NCI-H748 (cell line): ENCODE measurements at regions not wholly inside any gene's neighbourhood (a gene's known extent, or its start where the extent isn't known, plus 50 kb on each side); places are given as distances from the start of the nearest gene placed in this dataset.

Source experiments
- DNase-seq: peaks from one replicate; lab custom pipeline; 2025; ENCODE audit not compliant: unreplicated experiment; lab: John Stamatoyannopoulos, UW

DNA sequence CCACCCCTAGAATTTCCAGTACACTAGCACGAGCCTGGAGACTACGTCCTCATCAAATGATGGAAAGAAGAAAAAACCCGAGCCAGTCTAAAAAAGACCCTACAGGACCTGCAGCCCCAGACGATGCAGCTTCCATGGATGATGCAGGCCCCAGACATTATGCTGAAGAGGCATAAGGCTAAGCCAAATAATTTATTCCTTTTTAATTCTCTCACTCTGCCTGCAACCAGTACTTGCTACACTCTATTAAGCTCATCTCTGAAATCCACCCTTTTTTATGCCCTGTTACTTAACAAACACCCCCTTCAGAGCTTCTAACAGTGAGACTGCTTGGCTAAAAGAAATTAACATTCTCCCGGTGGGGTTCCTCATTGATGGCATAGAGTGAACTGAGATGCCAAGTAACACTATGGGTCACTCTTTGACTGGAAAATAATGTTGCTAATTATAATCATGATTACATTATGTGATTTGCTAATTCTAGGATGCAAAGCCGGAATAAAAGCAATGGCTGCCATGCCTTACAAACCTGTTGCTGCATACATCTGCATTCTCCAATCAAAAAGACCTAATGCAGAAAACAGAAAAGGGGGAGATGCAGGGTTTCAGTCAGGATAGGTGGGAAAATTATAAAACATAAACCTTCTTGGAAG lies 1462.4 kb downstream of the UQCRFS1 start:
- no peak for DNase-seq

DNA sequence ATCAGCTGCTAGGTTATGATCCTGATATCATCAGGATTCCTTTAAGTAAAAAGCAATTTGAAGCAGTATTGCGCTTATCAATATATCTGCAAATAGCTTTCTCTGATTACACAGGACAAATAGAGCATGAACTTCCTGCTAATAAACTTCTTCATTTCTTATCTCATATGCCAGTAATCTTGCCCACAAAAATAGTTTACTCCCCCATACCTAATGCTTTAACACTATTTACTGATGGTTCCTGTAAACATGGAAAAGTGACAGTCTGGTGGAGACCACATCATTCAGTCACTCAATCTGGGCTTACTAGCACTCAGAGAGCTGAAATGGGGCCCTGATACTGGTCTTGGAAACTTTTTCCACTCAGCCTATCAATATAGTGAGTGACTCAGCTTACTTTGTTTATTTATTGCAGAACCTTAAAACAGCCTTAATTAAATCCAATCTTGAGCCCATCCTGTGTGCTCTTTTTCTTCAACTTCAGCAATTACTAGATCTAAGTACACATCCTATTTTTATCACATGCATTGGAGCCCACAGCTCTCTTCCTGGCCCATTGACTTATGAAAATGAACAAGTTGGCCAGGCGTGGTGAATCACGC lies 1464.3 kb downstream of the UQCRFS1 start:
- DNase-seq = no peak

DNA sequence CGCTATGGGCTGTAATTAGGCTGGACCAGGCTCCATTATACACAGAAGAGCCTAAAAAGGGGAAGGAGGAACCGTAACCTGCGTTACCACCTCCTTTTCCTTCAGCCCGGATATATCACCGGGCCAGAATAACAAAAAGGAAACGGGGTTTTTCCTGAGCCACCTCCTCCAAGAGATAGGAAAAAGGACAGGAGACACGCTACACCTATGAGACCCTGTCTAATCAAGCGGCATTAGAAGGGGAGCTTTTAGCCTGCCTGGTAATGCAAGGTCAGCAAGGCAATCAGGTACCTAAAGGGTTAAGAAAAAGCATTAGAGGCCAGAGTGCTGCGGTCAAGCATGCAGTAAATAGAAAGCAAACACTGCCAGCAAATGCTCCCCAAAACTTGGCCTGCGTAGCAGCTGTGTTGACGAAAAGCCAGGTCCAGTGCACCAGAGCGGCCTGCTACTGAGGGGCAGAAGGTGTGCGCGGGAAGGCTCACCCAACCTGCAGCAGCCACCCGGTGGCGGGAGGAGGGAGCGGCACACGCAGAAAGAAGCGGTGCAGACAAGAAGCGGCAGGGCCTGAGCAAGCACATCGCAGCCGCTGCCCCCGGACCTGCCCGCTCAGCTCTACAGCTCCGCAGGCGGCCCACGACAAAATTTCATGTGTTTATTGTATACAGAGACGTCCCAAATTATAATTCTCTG lies 1466.1 kb downstream of the UQCRFS1 start:
- peak; percentile 27 for DNase-seq

DNA sequence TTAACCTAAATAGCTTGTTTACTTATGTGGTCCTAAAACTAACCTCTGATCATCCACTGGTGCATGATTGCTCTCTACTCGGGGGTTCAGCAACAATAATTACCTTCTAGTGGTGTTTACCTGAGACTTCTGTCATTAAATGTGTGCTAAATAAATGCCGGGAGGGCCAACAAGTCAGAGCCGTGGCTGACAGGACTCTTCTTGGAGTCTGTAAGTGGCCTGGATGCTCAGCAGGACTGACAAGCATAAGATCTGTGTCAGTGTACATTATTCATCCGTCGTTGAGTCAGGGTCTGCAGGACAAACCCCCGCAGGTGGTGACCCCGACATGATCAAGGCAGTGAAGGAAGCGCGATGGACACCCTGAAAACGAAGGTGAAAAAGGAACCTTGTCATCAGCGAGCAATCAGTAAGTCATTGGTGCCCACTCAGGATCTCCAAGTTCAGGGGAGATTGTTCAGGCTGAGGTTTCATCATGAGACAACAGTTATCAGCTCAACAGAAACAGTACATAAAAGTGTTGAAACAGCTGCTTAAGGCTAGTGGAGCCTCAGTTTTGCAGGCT lies 1466.9 kb downstream of the UQCRFS1 start:
- no peak for DNase-seq

DNA sequence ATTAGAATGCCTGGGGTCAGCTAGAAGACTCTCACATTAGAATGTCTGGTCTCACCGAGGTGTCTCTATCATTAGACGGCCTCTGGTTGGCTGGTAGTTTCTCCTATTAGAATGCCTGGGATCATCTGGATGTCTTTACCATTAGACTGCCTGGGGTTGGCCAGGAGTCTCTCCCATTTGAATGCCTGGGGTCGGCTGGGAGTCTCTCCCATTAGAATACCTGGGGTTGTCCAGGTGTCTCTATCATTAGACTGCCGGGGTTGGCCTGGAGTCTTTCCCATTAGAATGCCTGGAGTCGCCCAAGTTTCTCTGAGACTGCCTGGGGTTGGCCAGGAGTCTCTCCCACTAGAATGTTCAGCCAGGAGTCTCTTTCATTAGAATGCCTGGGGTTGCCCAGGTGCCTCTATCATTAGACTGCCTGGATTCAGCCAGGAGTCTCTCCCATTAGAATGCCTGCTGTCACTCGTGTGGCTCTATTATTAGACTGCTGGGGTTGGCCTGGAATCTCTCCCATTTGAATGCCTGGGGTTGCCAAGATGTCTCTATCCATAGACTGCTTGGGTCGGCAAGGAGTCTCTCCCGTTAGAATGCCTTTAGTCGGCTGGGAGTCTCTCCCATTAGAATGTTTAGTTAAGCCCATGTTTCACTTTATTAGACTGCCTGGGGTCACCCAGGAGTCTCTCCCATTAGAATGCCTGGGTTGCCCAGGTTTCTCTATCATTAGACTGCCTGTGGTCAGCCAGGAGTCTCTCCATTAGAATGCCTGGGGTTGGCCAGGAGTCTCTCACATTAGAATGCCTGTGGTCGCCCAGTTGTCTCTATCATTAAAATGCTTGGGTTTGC lies 1467.8 kb downstream of the UQCRFS1 start:
- no peak for DNase-seq

DNA sequence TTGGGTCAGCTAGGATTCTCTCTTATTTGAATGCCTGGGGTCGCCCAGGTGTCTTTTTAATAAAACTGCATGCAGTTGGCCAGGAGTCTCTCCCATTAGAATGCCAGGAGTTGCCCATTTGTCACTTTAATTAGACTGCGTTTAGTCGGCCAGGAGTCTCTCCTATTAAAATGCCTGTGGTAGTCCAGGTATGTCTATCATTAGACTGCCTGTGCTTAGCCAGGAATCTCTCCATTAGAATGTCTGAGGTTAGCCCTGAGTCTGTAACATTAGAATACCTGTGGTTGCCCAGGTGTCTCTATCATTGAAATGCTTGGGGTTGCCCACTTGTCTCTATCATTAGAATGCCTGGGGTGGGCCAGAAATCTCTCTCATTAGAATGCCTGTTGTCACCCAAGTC lies 1470.9 kb downstream of the UQCRFS1 start:
- no peak for DNase-seq

DNA sequence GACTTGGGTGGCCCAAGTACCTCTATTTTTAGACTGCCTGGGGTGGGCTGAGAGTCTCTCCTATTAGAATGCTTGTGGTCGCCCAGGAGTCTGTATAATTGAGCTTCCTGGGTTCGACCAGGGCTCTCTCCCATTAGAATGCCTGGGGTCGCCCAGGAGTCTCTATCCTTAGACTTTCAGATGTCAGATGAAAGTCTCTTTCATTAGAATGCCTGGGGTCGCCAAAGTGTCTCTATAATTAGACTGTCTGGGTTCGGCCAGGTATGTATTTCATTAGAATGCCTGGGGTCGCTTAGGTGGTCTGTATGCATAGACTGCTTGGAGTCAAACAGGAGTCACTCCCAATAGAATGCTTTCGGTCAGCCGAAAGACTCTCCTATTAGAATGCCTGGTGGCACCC lies 1471.7 kb downstream of the UQCRFS1 start:
- no peak for DNase-seq

DNA sequence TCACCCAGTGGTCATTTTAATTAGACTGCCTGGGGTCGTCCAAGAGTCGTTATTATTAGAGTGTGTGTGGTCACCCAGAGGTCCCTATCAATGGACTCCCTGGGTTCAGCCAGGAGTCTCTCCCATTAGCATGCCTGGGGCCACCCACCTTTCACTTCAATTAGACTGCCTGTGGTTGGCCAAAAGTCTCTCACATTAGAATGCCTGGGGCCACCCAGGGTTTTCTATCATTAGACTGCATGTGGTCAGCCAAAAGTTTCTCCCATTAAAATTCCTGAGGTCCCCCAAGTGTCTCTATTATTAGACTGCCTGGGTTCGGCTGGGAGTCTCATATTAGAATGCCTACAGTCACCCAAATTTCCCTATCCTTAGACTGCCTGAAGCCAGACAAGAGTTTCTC lies 1472.6 kb downstream of the UQCRFS1 start:
- no peak for DNase-seq

DNA sequence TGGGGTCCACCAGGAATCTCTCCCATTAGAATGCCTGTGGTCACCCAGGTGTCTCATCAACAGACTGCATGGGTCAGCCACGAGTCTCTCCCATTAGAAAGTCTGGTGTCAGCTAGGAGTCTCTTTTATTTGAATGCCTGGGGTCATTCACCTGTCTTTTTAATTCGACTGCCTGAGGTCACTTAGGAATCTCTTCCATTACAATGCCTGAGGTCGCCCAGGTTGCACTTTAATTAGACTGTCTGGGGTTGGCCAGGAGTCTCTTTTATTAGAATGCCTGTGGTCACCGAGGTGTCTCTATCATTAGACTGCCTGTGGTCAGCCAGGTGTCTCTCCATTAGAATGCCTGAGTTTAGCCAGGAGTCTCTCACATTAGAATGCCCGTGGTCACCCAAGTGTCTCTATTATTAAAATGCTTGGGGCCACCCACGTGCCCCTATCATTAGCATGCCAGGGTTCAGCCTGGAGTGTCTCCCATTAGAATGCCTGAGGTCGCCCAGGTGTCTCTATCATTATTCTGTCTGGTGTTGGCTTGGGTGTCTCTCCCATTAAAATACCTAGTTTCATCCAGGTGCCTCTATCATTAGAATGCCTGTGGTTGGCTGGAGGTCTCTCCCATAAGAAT lies 1474.3 kb downstream of the UQCRFS1 start:
- no peak for DNase-seq

DNA sequence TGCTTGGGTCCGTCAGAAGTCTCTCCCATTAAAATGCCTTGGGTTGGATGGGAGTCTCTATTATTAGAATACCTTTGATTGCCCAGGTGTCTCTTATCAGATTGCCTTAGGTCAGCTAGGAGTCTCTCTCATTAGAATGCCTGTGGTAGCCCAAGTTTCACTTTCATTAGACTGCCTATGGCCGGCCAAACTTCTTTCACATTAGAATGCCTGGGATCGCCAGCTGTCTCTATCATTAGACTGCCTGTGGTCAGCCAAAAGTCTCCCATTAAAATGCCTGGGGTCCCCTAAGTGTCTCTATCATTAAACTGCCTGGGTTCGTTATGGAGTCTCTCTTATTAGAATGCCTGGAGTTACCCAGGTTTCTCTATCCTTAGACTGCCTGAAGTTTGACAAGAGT lies 1476.7 kb downstream of the UQCRFS1 start:
- DNase-seq = no peak

DNA sequence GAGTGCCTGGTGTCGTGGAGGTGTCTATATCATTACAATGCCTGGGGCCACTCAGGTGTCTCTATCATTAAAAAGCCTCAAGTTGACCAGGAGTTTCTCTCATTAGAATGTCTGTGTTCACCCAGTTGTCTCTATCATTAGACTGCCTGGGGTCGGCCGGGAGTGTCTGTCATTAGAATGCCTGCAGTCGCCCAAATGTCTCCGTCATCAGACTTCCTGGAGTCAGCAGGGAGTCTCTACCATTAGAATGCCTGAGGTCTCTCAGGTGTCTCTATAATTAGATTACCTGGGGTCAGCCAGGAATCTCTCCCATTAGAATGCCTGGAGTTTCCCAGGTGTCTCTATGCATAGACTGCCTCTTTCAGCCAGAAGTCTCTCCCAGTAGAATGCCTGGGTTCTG lies 1477.6 kb downstream of the UQCRFS1 start:
- no peak for DNase-seq

DNA sequence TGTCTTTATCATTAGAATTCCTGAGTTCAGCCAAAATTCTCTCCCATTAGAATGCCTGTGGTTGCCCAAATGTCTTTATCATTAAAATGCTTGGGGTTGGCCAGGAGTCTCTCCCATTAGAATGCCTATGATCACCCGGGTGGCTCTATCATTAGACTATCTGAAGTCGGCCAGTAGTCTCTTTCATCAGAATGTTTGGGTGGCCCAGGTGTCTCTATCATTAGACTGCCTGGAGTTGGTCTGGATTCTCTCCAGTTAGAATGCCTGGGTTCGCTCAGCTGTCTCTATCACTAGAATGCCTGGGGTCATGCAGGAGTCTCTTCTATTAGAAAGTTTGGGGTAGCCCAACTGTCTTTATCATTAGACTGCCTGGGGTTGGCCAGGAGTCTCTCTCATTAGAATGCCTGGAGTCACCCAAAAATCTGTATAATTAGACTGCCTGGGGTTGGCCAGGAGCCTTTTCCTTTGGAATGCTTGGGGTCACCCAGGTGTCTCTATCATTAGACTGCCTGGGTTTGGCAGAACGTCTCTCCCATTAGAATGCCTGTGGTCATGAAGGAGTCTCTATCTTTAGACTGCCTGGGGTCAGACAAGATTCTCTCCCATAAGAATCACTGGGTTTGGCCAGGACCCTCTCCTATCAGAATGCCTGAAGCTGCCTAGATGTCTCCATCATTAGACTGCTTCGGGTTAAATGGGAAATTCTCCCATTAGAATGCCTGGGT lies 1478.3 kb downstream of the UQCRFS1 start:
- no peak for DNase-seq

DNA sequence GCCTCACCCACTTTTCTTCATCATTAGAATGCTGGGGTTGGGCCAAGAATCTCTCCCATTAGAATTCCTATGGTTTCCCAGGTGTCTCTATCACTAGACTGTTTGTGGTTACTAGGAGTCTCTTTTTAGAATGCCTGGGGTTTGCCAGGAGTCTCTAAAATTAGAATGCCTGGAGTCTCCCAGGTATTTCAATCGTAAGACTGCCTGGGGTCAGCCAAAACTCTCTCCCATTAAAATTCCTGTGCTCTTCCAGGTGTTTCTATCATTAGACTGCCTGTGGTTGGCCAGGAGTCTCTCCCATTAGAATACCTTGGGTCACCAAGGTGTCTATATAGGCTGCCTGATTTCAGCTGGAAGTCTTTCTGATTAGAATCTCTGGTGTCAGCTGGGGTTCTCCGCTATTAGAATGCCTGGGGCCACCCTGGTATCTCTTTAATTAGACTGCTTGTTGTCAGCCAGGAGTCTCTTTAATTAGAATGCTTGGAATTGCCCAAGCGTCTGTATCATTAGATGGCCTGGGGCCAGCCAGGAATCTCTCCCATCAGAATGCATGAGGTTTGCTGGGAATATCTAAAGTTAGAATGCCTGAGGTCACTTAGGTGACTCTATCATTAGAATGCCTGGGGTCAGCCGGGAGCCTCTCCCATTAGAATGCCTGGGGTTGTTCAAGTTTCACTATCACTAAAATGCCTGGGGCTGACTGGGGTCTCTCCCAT lies 1479.2 kb downstream of the UQCRFS1 start:
- no peak for DNase-seq

DNA sequence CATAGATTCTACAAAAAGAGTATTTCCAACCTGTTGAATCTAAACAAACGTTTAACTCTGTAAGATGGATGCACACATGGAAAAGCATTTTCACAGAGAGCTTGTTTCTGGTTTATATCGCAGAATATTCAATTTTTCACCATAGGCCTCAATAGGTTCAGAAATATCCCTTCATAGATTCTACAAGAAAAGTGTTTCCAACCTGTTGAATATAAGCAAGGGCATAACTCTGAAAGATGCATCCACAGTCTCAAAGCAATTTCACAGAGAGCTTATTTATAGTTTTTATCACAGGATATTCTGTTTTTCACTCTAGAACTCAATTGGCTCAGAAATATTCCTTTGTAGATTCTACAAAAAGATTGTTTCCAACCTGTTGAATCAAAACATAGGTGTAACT lies 1483.6 kb downstream of the UQCRFS1 start:
- DNase-seq = no peak

DNA sequence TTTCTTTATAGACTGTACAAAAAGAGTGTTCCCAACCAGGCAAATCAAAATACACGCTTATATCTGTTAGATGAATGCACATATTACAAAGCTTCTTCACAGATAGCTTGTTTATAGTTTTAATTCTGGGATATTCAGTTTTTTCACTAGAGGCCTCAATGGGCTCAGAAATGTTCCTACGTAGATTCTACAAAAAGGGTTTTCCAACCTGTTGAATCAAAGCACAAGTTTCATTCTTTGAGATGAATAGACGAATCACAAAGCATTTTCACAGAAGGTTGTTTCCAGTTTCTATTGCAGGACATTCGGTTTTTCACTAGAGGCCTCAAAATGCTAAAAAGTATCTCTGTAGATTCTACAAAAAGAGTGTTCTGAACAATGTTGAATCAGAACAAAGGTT lies 1490.3 kb downstream of the UQCRFS1 start:
- DNase-seq = no peak

DNA sequence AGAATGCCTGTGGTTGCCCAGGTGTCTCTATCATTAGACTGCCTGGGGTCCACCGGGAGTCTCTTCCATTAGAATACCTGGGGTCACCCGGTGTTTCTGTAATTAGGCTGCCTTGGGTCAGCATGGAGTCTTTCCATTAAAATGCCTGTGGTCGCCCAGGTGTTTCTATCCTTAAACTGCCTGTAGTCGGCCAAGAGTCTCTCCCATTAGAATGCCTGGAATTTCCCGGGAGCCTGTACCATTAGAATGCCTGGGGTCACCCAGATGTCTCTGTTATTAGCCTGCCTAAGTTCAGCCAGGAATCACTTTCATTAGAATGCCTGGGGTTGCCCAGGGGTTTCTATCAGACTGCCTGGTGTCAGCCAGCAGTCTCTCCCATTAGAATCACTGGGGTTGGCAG lies 1492.8 kb downstream of the UQCRFS1 start:
- no peak for DNase-seq

DNA sequence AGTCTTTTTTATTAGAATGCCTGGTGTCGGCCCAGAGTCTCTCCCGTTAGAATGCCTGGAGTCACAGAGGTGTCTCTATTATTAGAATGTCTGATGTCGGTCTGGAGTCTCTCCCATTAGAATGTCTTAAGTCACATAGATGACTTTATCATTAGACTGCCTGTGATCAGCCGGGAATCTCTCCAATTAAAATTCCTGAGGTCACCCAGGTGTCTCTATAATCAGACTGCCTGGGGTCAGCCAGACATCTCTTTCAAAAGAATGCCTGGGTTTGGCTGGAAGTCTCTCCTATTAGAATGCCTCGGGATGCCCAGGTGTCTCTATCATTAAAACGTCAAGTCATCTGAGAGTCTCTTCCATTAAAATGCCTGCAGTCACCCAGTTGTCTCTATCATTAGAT lies 1493.9 kb downstream of the UQCRFS1 start:
- DNase-seq = no peak

DNA sequence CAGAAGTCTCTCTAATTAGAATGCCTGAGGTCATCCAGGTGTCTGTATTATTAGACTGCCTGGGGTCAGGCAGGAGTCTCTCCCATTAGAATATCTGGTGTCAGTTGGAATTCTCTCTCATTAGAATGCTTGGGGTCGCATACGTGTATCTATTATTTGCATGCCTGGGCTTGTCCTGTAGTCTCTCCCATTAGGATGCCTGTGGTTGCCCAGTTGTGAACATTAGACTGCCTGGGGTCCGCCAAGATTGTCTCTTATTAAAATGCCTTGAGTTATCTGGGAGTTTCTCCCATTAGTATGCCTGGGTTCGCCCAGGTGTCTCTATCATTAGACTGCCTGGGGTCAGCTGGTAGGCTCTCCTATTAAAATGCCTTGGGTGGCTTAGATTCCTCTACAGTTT lies 1494.7 kb downstream of the UQCRFS1 start:
- no peak for DNase-seq

DNA sequence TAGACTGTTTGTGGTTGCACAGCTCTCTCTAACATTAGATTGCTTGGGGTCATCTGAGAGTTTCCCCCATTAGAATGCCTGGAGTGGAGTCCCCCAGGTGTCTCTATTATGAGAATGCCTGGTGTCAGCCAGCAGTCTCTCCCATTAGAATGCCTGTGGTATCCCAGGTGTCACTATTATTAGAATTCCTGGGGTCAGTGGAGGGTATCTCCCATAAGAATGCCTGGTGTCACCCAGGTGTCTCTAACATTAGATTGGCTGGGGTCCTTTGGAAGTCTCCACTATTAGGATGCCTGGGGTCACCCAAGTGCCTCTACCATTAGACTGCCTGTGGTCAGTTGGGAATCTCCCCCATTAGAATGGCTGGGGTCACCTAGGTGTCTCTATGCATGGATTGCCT lies 1495.1 kb downstream of the UQCRFS1 start:
- no peak for DNase-seq

DNA sequence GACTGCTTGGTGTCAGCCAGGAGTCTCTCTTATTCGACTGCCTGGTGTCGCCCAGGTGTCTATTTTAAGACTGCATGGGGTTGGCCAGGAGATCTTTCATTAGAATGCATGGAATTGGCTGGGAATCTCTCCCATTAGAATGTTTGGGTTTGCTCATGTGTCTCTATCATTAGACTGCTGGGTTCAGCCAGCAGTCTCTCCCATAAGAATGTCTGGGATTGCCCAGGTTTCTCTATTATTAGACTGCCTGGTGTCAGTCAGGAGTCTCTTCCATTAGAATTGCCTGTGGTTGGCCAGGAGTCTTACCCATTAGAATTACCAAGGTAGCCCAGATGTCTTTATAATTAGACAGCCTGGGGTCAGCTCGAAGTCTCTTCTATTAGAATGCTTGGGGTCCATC lies 1496.0 kb downstream of the UQCRFS1 start:
- DNase-seq = no peak
